ENCODE measurements at regions not wholly inside any gene's neighbourhood (a gene's known extent, or its start where the extent isn't known, plus 50 kb on each side); places are given as distances from the start of the nearest gene placed in this dataset.

GRCh38 chr2:41933585-41934320 lies 114.1 kb upstream of the PKDCC start:
- no peak for DNase-seq (ENCODE audit: low spot score)

- DNase-seq (ENCODE audit: low spot score) = no peak
Observed at GRCh38 chr2:41934329-41934958, 113.4 kb upstream of the PKDCC start.

GRCh38 chr2:41935002-41935401 lies 112.8 kb upstream of the PKDCC start:
- no peak for DNase-seq (ENCODE audit: low spot score)

GRCh38 chr2:41935825-41936224 lies 112.0 kb upstream of the PKDCC start:
- DNase-seq (ENCODE audit: low spot score) = no peak

- no peak for DNase-seq (ENCODE audit: low spot score)
Observed at GRCh38 chr2:41936771-41937463, 110.9 kb upstream of the PKDCC start.

GRCh38 chr2:41937464-41937906 lies 110.3 kb upstream of the PKDCC start:
- DNase-seq (ENCODE audit: low spot score) = no peak

- DNase-seq (ENCODE audit: low spot score) = no peak
Observed at GRCh38 chr2:41937921-41938708, 109.7 kb upstream of the PKDCC start.

- no peak for DNase-seq (ENCODE audit: low spot score)
Observed at GRCh38 chr2:41940060-41940744, 107.6 kb upstream of the PKDCC start.

GRCh38 chr2:41940745-41941063 lies 107.1 kb upstream of the PKDCC start:
- no peak for DNase-seq (ENCODE audit: low spot score)

- DNase-seq (ENCODE audit: low spot score) = no peak
Observed at GRCh38 chr2:41941831-41942230, 106.0 kb upstream of the PKDCC start.

GRCh38 chr2:41942278-41942677 lies 105.5 kb upstream of the PKDCC start:
- no peak for DNase-seq (ENCODE audit: low spot score)

GRCh38 chr2:41943159-41943558 lies 104.7 kb upstream of the PKDCC start:
- no peak for DNase-seq (ENCODE audit: low spot score)

GRCh38 chr2:41944220-41944880 lies 103.5 kb upstream of the PKDCC start:
- no peak for DNase-seq (ENCODE audit: low spot score)

- DNase-seq (ENCODE audit: low spot score) = no peak
Observed at GRCh38 chr2:41947701-41948396, 100.0 kb upstream of the PKDCC start.

- DNase-seq (ENCODE audit: low spot score) = no peak
Observed at GRCh38 chr2:41948397-41948763, 99.4 kb upstream of the PKDCC start.

GRCh38 chr2:41949091-41949882 lies 98.5 kb upstream of the PKDCC start:
- no peak for DNase-seq (ENCODE audit: low spot score)

- no peak for DNase-seq (ENCODE audit: low spot score)
Observed at GRCh38 chr2:41949883-41950665, 97.7 kb upstream of the PKDCC start.

- no peak for DNase-seq (ENCODE audit: low spot score)
Observed at GRCh38 chr2:41950666-41950960, 97.2 kb upstream of the PKDCC start.

Measured in putamen (tissue), 1 donor.